HPDE6-E6E7 (cell line): ENCODE measurements at regions not wholly inside any gene's neighbourhood (a gene's known extent, or its start where the extent isn't known, plus 50 kb on each side); places are given as distances from the start of the nearest gene placed in this dataset.

Experiments
- DNase-seq: peaks from one replicate; pipeline ENCODE4 v3.0.0; 2011; ENCODE audit warnings: missing footprints; ENCODE audit errors: extremely low spot score

DNA sequence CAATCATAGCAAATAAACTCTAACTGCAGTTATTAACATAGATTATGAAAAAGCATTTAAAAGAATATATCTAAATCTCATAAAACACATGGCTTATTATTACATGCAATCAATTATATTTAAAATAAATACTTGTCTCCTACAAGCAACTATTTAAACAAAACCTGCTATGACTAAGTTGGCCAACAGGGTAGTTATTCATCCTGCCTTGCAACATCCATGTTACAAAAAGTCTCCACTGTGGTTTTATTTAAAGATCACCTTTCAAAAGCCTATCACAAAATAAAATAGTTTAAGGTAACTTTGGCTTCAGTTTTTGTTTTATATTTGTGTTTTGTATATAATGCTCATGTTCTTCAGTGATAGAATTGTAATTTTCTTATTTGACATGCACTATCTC is 1127.0 kb upstream of the MAP3K7 start:
- peak; percentile 15 for DNase-seq

DNA sequence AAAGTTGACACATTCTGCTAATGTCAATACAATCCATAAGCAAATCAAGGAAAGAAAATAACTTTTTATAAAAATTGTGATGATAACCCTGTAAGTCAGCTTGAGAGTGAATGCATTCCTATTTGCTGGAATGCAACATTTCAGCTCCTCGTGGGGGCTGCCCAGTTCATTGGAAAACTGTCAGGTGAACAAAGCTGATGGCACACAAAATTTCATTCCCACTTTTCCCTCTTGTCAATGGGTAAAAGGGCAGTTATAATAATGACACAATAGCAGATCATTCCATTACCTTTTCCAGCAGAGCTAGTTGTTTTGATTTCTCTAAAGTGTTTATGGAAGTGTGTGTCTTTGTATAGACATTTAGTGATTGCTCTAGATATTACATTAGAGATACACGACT is 1124.6 kb upstream of the MAP3K7 start:
- no peak for DNase-seq

DNA sequence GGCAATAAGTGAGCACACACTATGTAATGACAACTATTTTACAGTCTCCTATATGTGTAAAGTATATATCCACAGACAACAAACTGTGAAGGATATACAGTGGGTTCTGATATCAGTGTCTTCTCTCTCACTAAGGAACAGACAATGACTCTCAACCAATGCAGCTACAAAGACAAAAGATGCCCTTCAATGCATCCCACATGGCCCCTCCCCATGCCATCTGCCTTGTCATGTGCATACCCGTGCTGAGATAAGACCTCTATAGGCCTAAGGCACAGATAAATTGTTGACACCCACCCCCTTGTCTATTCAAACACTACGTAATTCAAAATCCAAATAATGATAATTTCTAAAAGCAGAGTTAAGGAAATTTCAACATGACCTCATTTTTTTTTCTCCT is 1123.5 kb upstream of the MAP3K7 start:
- DNase-seq, result no peak

DNA sequence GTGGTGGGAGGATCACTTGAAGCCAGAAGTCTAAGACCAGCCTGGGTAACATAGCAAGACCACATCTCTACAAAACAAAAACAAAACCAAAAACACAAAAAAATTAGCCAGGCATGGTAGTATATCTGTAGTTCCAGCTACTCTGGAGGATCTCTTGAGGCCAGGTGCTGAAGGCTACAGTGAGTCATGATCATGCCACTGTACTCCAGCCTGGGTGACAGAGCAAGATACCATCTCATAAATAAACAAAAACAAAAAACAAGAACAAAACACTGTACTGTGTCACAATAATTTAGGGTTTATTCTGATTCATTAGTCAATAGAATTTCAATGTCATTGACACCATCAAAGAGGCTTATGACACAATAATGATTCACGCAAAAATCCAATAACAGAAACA is 1121.7 kb upstream of the MAP3K7 start:
- DNase-seq, result no peak

DNA sequence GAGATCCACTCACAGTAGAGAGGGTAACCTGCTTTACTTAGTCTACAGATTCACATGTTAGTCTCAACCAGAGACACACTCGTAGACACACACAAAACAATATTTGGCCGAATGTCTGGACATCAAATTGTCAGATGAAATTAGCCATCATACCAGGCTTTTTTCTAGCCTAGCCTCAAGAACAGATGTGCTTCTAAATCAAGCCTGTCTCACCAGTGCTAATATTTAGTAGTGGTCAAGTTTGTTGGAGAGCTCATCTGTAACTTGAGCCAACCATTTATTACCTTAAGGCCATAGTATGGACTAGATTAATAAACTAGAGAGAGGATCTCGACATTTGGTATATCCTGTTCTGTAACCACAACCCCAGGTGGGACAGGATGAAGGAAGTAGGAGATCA is 1118.8 kb upstream of the MAP3K7 start:
- DNase-seq, result no peak

DNA sequence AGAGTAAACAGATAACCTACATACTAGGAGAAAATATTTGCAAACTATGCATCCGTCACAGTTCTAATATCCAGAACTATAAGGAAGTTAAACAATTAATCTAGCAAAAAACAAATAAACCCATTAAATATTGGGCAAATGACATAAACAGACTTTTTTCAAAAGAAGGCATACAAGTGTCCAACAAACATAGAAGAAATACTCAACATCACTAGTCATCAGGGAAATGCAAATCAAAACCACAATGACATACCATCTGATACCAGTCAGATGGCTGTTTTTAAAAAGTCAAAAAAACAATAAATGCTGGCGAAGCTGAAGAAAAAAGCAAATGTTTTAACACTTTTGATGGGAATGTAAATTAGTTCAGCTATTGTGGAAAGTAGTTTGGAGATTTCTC is 1117.7 kb upstream of the MAP3K7 start:
- DNase-seq, result no peak

DNA sequence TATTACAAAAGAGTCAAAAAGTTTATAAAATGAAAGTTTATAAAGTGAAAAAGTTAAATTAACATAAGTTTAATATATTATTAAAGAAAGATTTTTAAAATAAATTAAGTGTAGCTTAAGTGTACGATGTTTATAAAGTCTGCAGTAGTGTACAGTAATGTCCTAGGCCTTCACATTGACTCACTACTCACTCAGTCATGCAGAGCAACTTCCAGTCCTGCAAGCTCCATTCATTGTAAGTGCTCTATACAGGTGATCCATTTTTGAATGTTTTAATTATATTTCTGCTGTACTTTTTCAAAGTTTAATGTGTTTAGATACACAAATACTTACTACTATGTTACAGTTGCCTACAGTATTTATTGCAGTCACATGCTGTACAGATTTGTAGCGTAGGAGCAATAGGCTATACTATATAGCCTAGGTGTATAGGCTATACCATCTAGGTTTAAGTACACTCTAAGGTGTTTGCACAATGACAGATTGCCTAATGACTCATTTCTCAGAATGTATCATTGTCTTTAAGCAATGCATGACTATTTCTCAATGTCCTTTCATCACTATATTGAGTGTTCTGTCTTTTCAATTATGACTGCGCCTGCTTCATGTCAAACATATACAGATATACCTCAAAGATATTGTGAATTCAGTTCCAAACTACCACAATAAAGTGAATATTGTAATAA is 1110.3 kb upstream of the MAP3K7 start:
- DNase-seq, result peak; percentile 26

DNA sequence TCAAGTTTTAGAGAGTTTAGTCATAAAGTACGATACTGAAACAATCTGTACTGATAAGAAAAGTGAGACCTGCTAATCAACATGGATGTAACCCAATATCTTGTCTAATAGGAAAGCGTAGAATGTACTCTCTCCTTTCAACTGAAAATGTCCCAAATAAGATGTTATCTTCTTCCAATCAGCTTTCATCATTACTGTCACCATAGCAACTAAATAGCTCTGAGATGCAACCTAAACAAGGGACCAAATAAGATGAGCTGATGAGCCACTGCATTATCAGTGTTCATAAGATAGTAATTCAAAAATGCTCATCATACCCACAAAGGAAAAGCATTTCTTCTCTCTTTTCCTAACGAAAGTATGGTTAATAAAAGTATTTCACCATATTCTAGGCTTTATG is 1108.3 kb upstream of the MAP3K7 start:
- no peak for DNase-seq

DNA sequence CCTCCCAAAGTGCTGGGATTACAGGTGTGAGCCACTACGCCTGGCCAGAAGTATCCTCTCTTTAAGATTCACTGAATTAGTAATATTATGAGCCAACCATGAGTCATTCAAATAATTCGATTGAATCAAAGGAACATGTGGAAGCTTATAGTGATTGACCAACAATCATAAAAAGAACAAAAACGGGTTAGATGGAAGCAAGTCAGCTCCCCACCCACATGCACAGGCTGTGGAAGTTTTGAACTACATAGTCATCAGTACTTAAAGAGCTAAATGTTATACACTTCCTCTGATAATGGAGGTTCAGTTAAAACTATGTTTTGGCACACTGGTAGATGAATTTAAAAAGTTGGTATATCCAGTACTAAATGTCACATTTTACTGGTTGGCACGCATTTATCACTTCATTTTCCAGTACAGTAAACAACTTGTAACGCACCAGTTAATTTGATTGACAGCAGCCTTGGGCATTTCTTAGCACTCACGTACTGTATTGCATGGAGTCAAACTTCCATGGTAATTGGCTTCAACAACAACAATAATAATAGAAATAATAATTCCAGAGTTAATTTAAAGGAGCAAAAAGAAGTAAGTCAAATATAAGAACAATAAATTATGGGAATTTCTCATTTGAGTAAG is 1107.3 kb upstream of the MAP3K7 start:
- DNase-seq, result peak; percentile 46

DNA sequence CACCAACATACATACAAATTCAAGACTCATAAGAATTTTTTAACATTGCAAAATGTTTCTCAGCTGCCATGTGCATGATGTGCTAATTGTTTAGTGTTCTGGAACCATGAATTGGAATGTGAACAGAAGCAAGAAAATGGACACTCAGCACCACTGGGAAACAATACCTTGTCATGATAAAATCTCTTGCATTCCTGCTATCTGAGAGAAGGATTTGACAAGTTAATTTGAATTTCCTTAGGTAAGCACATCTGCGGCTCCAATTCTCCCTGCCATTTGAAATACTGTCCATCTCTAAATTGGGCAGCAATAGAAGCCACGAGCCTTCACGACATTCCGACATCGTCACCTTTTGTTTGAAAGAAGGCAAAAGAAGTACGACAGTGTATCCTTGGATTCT is 1104.6 kb upstream of the MAP3K7 start:
- DNase-seq, result no peak

DNA sequence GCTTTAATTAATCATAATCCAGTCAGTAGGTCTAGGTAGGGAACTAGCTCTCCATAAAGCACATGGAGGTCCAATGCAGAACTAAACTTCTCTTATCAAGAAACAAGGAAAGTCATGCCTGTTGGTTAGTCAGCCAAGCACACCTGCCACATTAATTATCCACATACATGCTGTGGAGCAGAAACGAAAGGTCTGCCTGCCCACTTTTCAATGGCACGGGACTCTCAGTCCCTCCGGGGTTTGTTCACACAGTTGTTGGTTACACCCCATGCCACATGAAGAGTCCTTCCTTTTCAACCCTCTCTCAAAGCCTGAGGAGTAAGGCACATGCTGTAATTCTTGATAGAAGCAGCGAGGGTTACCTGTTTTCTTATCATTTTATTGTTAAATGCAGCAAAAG is 1096.4 kb upstream of the MAP3K7 start:
- no peak for DNase-seq

DNA sequence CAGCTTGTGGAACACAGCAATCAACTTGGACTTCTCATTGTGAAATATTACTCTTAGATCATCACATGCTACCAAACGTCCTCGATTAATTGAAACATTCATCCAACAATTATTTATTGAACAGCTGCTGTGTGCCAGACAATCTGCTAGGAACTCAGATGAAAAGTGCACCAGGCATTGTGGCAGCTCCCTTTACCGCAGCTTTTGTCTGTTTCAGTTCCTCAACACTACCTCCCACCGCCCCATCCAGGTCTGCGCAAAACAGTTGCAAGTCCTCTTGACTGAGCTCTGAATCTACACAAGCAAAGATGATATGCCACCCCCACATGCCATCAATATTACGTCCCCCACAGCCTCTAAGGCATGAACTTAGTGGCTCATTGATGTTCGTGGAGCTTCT is 1094.4 kb upstream of the MAP3K7 start:
- no peak for DNase-seq

DNA sequence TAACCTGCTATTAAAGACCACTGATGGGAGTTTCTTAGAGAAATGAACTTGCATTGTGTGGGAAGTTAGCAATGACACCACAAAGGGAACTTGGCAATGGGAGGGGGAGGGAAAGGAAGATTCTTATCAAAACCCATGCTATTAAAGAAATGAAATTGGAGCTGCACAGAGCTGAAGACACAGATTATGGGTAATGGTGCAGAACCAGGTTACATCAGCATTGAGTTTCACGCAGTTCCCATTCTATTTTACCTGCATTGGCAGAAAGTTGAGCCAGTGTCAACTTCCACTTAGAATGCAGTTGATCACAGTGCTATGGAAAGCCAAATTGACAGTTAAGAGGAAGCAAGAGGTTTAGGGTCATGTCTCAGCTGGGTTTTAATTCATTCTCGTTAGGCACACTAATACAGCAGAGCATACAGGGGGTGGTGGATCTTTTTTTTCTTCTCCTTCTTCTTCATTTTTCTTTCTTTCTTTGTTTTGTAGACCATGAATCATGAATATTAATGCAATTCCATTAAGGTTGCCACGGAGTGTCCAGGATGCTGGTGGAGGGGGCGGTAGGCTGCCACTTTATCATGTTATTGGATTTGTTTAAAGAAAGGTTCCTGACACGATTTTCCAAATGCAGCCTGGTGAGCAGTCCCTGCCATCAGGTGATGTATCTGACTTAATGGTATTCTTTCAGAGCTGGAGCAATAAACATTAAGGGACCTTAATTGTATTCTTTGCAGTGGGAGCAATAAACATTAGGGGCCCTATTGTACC is 1092.0 kb upstream of the MAP3K7 start:
- DNase-seq, result no peak

DNA sequence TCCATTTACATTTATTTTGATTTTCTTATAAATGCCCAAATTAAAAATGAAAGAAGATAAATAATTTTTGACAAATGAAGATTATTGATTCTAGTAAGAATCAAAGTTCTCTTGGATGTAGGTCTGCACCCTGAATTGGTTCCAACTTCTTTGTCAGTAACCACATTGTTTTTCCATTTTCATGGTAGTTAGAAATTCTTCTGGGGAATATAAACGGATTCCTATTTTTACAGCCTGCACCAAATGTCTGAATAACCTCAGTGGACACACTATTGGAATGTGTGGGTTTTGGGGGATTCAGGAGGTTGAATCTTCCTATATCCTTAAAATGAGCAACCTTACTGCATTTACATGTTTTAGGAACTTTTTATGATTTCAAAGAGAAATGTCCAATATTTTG is 1085.3 kb upstream of the MAP3K7 start:
- DNase-seq, result no peak

DNA sequence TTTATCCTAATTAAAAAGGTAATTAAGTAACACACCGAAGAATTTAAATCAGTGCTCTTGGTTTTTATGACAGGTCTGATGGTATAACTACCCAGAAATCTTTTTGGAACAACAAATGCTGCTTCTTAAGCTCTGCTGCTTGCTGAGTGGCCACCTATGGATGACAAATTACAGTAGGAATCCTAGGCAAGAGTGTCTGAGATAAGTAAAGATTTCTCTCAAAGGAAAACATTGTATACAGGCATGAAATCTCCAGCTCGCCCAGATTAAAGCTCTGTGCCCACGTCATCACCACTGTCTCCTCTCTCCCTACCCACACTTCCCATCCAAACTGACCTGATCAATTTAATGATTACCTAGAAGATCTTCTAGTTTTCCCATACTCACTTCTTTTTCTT is 1083.0 kb upstream of the MAP3K7 start:
- DNase-seq, result no peak

DNA sequence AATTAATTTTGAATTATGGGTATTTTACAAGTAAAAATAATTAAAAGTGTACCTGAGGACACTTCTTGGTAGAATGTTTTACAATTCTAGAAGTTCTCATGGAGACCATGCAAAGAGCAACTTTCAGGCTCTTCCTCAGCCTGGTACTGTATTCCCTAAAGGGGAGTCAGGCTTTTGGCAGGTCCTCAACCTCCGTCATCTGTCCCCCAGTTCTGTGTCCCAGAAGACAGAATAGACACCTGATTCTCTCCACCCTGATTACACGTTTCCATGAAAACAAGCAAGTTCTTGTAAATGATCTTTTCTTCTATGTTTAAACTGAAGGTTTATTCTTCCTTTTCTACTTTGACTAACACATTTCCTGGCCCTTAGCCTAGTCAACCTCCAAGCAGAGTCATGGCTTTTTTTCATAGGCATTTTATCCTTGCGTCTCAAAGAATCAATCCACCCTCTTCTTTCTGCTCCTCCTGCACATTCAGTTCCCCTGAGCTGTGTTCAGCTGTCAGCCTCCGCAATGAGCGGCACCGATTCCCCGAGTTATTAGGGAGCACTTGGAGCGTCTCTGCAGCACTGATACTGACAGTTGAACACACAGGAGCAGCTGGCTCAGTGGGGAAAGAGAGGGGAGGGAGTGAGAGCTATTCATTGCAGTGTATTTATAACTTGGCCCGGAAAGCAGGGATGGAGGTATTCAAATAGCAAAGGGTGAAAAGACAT is 1082.4 kb upstream of the MAP3K7 start:
- no peak for DNase-seq

DNA sequence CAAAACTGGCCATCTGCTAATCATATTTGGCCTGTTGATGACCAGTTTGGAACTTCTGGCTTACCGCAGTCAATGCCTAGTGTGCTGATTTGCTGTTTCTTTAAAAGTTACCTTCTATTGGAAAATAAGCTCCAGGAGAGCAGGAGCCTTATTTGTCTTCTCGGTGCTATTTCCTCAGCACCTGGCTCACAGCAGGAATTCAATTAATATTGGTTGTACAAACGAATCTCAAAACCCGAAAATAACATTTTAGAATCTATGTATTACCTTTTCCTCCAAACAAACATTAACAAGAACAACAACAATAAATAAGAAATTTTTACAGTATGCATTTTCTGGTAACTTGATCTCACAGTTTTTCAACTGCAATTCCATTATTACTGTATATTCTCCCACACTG is 1080.7 kb upstream of the MAP3K7 start:
- no peak for DNase-seq

DNA sequence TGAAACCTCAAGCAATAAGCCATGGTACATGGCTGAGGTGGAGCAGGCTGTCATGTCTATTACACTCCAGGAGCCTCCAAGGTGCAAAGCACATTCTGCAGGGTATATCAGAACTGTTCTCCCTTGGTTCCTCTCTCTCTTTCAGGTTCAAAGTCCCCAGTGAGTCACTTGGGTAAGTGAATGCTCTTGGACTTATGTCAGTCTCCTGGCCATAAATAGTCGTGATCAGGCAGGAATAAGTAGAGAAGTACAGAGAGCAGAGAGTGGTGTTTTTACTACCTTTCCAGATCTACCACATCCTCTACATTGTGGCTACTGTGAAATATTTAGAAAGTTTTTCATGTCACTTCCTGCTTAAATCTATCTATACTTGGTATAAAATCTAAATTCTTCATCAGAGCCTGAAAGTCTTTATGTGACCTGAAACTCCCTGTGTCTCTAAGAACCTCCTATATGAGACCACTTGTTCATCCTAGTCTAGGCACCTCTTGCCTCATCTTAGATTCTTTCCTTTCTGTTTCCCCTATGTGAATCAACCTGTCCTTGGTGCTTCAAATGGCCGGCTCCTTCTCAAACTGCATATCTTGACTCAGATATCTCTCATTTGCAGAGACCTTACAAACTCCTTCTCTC is 1077.6 kb upstream of the MAP3K7 start:
- DNase-seq, result no peak

DNA sequence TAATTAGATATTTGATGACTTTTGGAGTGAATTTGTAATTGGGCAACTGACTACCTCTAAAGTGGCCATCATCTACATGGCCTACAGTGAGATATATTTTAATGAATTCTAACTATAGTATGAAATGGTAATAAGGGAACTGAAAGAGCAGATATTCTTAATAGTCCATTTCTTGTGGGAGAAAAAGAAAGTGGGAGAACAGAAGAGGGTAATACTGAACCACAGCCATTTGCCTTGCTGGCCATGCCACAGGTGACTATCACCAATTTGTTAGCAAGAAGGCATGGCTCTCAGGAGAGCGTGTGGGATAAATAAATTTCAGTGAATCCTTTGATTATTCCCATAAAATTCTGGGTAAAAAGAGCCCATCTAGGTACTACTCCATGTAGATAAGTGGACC is 1074.0 kb upstream of the MAP3K7 start:
- no peak for DNase-seq

DNA sequence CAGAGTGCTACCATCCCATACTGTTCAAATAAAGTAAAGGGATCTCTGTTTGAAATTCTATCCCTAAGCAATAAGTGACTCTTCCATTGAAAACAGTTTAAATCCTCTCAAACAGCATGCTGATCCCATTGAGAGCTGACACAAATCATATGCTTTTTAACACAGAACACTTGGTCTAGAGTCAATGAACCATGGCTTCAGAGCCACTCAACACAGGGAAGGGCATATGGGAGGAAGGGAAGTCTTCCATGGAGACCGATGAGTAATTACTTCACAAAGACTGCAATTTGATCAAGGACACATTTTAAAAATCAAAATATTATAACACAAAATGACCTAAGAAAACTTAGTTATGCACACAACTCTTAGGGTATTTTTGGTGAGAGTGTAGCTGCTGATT is 1073.0 kb upstream of the MAP3K7 start:
- no peak for DNase-seq

DNA sequence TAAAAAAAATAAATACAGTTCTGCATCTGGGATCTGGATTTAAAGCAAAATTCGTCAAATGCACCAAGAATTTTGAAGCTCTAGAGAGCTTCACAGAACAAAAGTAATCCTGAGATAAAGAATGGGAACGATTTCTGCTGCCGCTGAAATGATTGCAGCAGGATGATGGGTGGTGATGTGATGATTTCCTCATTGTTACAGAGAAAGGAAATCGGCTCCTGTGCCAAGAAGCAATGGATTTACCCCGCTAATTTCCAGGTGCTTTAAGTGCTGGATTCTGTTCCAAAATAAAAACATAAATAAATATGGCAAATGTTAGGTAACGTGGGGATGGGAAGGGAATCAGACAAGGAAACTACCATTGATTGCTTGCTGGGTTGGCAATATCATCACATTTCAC is 1067.9 kb upstream of the MAP3K7 start:
- DNase-seq, result no peak

DNA sequence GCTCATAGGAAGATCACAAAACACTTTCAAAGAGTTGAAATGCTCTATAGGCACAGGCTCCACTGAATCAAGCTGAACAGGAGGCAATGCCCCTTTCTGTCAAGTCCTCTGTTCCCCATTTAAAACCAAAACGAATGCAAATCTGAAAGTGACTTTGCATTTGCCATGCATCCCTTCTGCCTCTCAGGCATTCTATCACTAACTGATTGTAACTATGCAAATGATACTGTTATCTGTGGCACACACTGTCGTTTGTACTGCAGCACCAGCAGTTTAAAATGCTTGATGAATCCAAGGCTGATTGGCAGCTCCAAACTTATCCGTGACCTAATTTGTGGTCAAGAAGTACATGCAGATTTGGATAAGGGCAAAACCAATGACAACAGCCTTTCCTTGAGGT is 1067.5 kb upstream of the MAP3K7 start:
- no peak for DNase-seq
